Tibial nerve (tissue), 4 donors: ENCODE measurements at regions not wholly inside any gene's neighbourhood (a gene's known extent, or its start where the extent isn't known, plus 50 kb on each side); places are given as distances from the start of the nearest gene placed in this dataset.

Source experiments
- CTCF ChIP-seq, 5 experiments: fragments of 200-600 bp in 3 of 5; fragments of 450-650 bp in 2 of 5; sonication (generic) in 3 of 5; IDR thresholded peaks; one replicate each; pipeline ENCODE4 v1.5.1; 2016 to 2019; ENCODE audit warnings: antibody characterized with exemption in 5 of 5, mild to moderate bottlenecking in 3 of 5, moderate library complexity in 2 of 5
- EP300 ChIP-seq, 2 donors: sonication (generic); formaldehyde crosslinking; IDR thresholded peaks; one replicate each; pipeline ENCODE4 v1.6.1; 2017; ENCODE audit warnings: antibody characterized with exemption in 2 of 2, mild to moderate bottlenecking in 1 of 2

- TF ChIP-seq CTCF (IDR thresholded peaks at IDR 0.05) (no peak), EP300 (IDR thresholded peaks at IDR 0.05) (no peak)
Measured at GRCh38 chr9:108628316-108628715, 227.5 kb downstream of the ACTL7B start.
